Muscle of leg (tissue), 3 donors: ENCODE measurements at regions not wholly inside any gene's neighbourhood (a gene's known extent, or its start where the extent isn't known, plus 50 kb on each side); places are given as distances from the start of the nearest gene placed in this dataset.
"Not testable (repeated sequence)": the region's sequence is repeated elsewhere in the genome, so short reads cannot be mapped to it uniquely, and the experiment has no call there.

Experiments
- DNase-seq: peaks from one replicate; pipeline ENCODE4 v3.0.0; 2013
- H3K27ac ChIP-seq: one replicate; pipeline ENCODE4 v1.5.1; 2013; ENCODE audit warnings: mild to moderate bottlenecking, low read length, control low read depth
- H3K27me3 ChIP-seq: one replicate; pipeline ENCODE4 v1.6.1; 2013; ENCODE audit warnings: low read length; ENCODE audit not compliant: control insufficient read depth, insufficient read depth
- H3K36me3 ChIP-seq: one replicate; pipeline ENCODE4 v1.6.1; 2013; ENCODE audit warnings: low read length; ENCODE audit not compliant: control insufficient read depth, insufficient read depth
- H3K4me1 ChIP-seq: one replicate; pipeline ENCODE4 v1.6.1; 2013; ENCODE audit warnings: low read length; ENCODE audit not compliant: control insufficient read depth, insufficient read depth
- H3K4me3 ChIP-seq: one replicate; pipeline ENCODE4 v1.5.1; 2013; ENCODE audit warnings: low read length, control low read depth
- H3K9me3 ChIP-seq: replicated peaks from 2 replicates; pipeline ENCODE4 v1.6.1; 2013; ENCODE audit warnings: low read depth, low read length; ENCODE audit not compliant: control insufficient read depth
- WGBS: methylation state at CpG from one replicate; pipeline ENCODE4 v1.1.5; 2013; ENCODE audit warnings: missing lambda C conversion rate; ENCODE audit not compliant: insufficient coverage; 5-methylcytosine and 5-hydroxymethylcytosine counted together

DNA sequence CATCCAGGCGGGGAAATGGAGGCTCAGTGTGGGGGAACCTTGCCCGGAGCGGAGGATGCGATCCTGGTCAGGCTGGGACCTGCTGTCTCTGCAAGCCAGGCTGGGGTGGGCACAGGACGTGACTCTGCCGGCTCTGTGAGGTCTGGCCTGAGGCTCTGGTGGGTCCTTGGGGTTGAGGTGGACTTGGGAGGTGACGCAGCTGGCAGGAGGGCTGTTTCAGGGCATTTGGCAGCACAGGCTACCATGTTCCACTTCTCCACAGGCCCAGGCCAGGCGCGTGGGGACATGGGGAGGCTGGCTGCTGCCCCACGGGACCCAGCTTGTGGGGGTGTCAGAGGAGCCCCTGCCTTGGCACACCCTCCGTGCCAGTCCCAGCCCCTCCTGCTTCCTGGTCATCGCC is 1199.7 kb downstream of the BRD1 start:
- WGBS, result 85% methylated on average over 6 of the region's 12 CpGs
- peaks cover 18% of the 10 kb centered on the region for H3K4me1 ChIP-seq
- no peak for DNase-seq
- no peak overlapping the region for H3K27ac ChIP-seq
- no peak overlapping the region for H3K4me3 ChIP-seq
- H3K9me3 ChIP-seq, result no peaks in the 10 kb centered on the region
- no peaks in the 10 kb centered on the region for H3K36me3 ChIP-seq
- no peaks in the 10 kb centered on the region for H3K27me3 ChIP-seq

DNA sequence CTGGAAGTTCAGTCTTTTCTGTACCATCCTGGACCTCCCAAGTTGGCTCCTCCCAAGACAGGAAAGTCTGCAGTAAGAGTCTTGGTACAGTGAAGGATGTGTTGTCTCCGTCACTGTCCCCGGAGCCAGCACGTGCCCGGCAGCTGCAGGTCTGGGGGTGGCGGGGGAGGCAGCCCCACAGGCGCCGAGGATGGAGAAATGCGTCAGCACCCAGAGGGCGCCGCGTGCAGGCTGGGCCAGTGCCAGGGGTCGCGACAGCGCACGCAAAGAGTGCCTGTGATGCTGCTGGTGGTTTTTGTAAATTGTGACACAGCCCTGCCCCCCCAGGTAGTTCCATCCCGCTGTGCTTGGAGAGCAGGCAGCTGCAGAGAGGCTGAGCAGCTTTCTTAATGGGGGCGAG is 1200.5 kb downstream of the BRD1 start:
- Histone ChIP-seq H3K27ac (no peak overlapping the region), H3K27me3 (no peaks in the 10 kb centered on the region), H3K4me1 (peaks cover 13% of the 10 kb centered on the region), H3K36me3 (no peaks in the 10 kb centered on the region), H3K4me3 (no peak overlapping the region), H3K9me3 (no peaks in the 10 kb centered on the region)
- no peak for DNase-seq
- 51% methylated on average over 17 of the region's 17 CpGs for WGBS

DNA sequence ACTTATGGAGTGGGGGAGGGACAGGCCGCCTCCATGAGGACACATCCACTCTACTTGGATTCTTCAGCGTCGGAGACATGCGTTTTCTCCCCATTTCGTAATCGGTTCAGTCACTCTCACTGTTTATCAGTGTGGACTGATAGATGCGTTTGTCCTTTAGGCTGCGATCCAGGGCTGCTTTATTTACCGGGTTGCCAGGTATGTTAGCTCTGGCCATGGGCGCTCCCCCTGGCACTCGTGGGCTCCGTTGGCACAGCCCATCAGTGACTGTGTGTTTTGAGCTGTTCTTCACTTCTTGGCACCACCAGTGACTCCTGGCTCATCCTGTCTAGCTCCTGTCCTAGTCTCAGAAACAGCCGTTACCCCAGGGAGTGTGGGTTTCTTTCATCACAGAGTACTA is 1203.3 kb downstream of the BRD1 start:
- Histone ChIP-seq H3K27me3 (no peaks in the 10 kb centered on the region), H3K27ac (no peak overlapping the region), H3K36me3 (no peaks in the 10 kb centered on the region), H3K4me1 (peaks cover 13% of the 10 kb centered on the region), H3K9me3 (no peaks in the 10 kb centered on the region), H3K4me3 (no peak overlapping the region)
- 95% methylated on average over 7 of the region's 13 CpGs for WGBS
- DNase-seq, result no peak

DNA sequence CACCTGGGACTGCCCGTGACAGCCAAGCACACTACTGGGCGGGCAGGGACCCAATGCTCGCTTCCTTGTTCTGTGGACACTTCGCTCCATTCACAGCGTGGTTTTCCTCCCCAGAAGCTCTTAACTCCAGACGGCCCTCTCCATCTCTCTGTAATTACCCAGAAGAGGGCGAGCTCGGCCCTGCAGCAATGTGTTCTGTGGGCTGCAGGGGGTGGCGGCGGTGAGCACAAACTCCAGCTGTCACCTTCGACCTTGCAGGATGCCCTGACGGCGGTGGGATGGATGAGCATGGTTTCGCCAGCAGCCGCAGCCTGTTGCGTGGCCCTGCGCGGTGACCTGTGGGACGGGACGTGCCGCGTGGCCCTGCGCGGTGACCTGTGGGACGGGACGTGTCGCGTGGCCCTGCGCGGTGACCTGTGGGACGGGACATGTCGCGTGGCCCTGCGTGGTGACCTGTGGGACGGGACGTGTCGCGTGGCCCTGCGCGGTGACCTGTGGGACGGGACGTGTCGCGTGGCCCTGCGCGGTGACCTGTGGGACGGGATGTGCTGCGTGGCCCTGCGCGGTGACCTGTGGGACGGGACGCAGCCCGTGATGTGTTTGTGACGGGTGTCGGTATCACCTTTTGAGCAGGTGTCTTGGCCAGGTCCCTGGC is 1204.7 kb downstream of the BRD1 start:
- Histone ChIP-seq H3K4me1 (peaks cover 8% of the 10 kb centered on the region), H3K9me3 (no peaks in the 10 kb centered on the region), H3K36me3 (no peaks in the 10 kb centered on the region), H3K4me3 (no peak overlapping the region), H3K27ac (no peak overlapping the region), H3K27me3 (no peaks in the 10 kb centered on the region)
- no peak for DNase-seq
- 83% methylated on average over 19 of the region's 55 CpGs for WGBS

DNA sequence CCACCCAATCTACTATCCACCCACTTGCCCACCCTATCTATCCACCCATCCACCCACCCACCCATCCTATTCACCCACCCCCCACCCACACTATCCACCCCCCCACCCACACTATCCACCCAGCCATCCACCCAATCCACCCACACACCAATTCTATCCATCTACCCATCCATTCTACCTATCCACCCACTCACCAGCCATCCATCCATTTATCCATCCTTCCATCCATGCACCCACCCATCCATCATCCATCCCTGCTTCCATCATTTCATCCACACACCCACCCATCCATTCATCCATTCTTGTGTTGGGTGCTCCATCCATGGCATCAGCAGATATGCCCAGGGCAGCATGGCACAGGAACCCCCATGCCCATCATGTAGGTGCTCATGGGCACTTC is 1206.6 kb downstream of the BRD1 start:
- H3K27me3 ChIP-seq, result no peaks in the 10 kb centered on the region
- no peaks in the 10 kb centered on the region for H3K9me3 ChIP-seq
- H3K36me3 ChIP-seq, result no peaks in the 10 kb centered on the region
- H3K4me3 ChIP-seq, result no peak overlapping the region
- H3K27ac ChIP-seq, result no peak overlapping the region
- H3K4me1 ChIP-seq, result no peaks in the 10 kb centered on the region
- DNase-seq, result no peak

DNA sequence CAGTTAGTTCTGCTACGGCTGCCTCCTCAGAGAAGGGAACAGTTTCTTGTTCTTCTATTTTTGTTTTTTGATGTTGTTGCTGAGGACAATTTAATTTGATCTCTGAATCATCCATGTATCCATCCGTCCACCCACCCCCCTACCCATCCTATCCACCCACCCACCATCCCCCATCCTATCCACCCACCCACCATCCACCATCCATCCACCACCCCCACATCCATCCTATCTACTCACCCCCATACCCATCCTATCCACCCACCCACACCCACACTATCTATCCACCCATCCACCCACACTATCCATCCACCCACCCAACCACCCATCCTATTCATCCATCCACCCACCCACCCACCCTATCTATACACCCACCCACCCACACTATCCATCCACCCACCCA is 1207.2 kb downstream of the BRD1 start:
- H3K4me3 ChIP-seq, H3K36me3 ChIP-seq, H3K4me1 ChIP-seq, H3K27me3 ChIP-seq, H3K9me3 ChIP-seq, DNase-seq, H3K27ac ChIP-seq: not testable (repeated sequence)
- WGBS, result no CpG with 5 or more reads among the region's 2 CpGs

DNA sequence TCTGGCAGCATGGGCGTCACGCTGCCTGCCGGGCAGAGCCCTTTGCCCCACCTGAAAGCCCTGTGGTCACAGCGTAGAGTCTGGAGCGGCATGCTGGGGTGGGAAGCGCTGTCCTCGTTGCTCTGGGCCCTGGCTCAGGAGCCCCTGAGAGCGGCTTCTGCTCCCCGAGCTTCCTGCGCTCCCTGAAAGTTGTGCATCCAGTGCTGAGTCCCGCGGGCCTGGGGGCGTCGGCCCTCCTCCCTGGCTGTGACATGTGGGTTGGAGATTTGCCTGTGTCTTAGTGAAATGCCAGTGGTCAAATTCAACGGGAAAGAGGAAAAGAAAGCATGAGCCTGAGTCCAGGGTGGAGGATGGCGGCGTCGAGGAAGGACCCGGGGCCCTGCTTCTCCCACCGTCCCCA is 1208.0 kb downstream of the BRD1 start:
- Histone ChIP-seq H3K36me3 (no peaks in the 10 kb centered on the region), H3K4me3 (no peak overlapping the region), H3K27me3 (no peaks in the 10 kb centered on the region), H3K27ac (no peak overlapping the region), H3K4me1 (no peaks in the 10 kb centered on the region), H3K9me3 (no peaks in the 10 kb centered on the region)
- no peak for DNase-seq
- 73% methylated on average over 16 of the region's 20 CpGs for WGBS

DNA sequence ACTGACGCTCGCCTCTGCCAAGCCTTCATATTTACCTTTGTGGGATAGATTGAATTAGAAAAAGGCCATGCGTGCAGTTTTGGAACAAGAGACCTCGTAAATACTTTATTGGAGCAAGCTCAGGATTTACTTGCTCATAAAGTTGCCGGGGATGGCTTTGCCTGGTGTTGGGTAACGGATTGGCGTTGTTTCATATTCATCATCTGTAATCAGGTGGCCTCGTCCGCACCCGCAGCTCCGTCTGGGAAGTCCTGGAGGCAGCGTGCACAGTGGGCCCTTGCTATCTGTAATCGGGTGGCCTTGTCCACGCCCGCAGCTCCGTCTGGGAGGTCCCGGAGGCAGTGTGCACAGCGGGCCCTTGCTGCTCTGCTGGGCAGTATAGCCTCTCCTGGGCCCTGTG is 1209.3 kb downstream of the BRD1 start:
- no peaks in the 10 kb centered on the region for H3K9me3 ChIP-seq
- no peak overlapping the region for H3K27ac ChIP-seq
- no peak overlapping the region for H3K4me3 ChIP-seq
- H3K27me3 ChIP-seq, result no peaks in the 10 kb centered on the region
- DNase-seq, result no peak
- no peaks in the 10 kb centered on the region for H3K36me3 ChIP-seq
- WGBS, result 45% methylated on average over 14 of the region's 18 CpGs
- no peaks in the 10 kb centered on the region for H3K4me1 ChIP-seq

DNA sequence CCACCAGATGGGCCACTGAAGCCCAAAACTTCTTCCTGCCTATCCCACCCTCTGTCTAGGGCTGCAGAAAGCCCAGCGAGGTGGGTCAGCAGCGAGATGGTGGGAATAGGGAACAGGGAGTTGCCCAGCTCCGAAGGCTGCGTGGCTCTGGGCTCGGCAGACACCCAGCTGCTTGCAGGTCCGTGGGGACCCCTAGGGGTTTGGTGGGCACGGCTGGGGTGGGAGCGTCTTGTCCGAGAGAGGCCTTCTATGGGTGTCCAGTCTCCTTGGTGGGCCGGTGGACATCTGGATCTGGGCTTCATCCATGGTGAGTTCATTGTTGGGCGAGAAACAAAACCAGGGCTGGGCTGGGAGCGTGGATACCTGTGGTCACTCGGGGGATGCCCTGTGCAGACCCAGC is 1211.0 kb downstream of the BRD1 start:
- Histone ChIP-seq H3K4me3 (no peak overlapping the region), H3K27me3 (no peaks in the 10 kb centered on the region), H3K4me1 (no peaks in the 10 kb centered on the region), H3K27ac (no peak overlapping the region), H3K9me3 (no peaks in the 10 kb centered on the region), H3K36me3 (no peaks in the 10 kb centered on the region)
- 94% methylated on average over 13 of the region's 13 CpGs for WGBS
- no peak for DNase-seq

DNA sequence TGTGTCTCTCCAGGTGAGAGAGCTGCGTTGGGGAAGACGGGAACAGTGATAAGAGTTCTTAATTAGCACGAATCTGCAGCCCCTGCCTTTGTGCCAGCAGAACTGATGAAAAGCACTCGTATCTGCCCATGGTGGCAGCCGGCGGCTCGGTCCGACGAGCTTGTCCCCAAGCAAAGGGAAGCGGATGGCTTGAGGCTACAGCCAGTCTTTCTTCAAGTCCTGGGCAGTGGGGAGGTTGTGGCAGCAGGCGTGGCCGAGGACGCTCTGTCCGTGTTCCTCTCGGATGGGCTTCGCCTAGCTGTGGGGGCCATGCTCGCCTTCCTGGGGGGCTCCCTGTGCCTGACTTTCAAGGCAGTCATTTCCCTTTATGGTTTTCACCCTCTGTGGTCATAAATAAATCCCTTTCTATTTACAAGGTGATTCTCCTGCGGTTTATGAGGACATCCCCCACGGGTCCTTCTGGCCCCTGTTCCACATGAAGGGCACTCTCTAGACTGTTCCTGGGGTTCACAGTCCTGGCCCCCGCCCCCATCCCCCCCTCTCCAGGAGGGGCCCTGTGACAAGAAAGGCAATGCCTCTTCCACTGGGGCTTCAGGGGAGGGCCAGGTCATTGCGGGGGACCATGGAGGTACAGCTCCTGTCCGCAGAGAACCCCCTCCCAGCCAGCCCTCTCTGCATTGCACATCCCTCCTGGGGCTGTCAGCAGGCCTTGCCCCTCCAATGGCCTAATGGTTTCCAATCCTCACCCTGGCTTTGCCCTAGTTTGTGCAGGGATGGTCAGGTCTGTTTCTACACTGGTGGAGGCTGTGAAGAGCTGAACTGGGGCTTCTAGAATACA is 1212.3 kb downstream of the BRD1 start:
- DNase-seq, result no peak
- Histone ChIP-seq H3K27ac (no peak overlapping the region), H3K9me3 (no peaks in the 10 kb centered on the region), H3K27me3 (no peaks in the 10 kb centered on the region), H3K4me3 (no peak overlapping the region), H3K4me1 (no peaks in the 10 kb centered on the region), H3K36me3 (no peaks in the 10 kb centered on the region)
- WGBS, result 78% methylated on average over 19 of the region's 22 CpGs
